GM10248 (cell line): ENCODE measurements at regions not wholly inside any gene's neighbourhood (a gene's known extent, or its start where the extent isn't known, plus 50 kb on each side); places are given as distances from the start of the nearest gene placed in this dataset.

Experiments used
- CTCF ChIA-PET: fragments of 300-600 bp; sonication (Branson Sonifier 250); formaldehyde crosslinking; extraction: SDS; loops from one replicate; lab custom pipeline; 2021; ENCODE audit warnings: antibody characterized with exemption; lab: Yijun Ruan, JAX
- POLR2A ChIA-PET: fragments of 350-650 bp; sonication (Branson Sonifier 250); formaldehyde crosslinking; extraction: SDS; loops from one replicate; lab custom pipeline; 2020; ENCODE audit warnings: antibody characterized with exemption; lab: Yijun Ruan, JAX
- DNase-seq: peaks from one replicate; pipeline ENCODE4 v3.0.0; 2012; ENCODE audit errors: extremely low spot score
- TF ChIP-seq, protein P1 (sequence below): IDR thresholded peaks from 2 replicates; pipeline ENCODE4 v1.5.1; 2012; ENCODE audit warnings: mild to moderate bottlenecking, low read depth; ENCODE audit errors: extremely low read depth, missing control alignments, control extremely low read depth

DNA sequence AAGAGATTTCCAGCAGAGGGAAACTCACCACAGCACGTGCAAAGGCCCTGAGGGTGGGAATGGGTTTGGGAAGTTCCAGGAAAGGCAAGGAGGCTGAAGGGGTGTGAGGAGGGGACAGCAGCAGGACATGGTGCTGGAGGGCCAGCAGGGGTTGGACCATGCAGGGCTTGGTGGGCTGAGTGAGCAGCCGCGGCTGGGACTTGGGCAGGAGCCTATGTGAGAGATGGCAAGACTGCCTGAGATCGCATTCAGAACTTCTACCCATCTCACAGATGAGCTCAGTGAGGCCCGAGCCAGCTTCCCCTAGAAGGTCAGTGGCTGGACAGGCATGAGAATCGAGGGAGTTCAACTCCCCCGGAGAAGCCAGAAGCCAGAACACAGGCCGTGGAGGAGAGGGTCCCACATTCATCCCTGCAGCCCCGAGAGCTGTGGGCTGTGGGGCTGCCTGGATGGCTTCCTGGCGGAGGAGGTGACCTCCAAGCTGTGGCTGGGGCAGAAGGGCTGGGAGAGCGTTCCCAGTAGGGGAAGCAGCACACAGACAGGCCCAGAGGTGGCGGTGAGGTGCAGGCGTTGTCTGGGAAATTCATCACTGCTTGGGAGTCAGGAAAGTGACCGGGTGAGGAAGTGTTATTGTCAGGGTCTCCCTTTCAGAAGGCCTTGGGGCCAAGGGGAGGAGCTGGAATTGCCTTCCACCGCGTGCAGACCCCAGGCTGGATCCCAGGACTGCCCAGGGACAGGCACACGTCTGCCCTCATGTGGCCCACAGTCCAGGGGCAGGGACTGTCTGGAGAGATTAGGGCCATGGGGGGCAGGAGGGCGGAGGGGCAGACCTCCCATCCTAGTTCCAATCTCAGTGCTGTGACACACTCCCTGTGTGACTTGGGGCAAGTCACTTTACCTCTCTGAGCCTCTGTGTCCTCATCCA, 103.8 kb downstream of the CEBPB start:
- CTCF ChIA-PET: interaction anchor here (1.4 to 2.6 kb wide), 2 partner anchors 9 to 14 kb away, joined by 3 to 7 read pairs; no protein-coding TSS in a partner anchor
- DNase-seq: no peak
- TF ChIP-seq, protein P1, sequence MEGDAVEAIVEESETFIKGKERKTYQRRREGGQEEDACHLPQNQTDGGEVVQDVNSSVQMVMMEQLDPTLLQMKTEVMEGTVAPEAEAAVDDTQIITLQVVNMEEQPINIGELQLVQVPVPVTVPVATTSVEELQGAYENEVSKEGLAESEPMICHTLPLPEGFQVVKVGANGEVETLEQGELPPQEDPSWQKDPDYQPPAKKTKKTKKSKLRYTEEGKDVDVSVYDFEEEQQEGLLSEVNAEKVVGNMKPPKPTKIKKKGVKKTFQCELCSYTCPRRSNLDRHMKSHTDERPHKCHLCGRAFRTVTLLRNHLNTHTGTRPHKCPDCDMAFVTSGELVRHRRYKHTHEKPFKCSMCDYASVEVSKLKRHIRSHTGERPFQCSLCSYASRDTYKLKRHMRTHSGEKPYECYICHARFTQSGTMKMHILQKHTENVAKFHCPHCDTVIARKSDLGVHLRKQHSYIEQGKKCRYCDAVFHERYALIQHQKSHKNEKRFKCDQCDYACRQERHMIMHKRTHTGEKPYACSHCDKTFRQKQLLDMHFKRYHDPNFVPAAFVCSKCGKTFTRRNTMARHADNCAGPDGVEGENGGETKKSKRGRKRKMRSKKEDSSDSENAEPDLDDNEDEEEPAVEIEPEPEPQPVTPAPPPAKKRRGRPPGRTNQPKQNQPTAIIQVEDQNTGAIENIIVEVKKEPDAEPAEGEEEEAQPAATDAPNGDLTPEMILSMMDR: no peak
- POLR2A ChIA-PET: no interaction called here

DNA sequence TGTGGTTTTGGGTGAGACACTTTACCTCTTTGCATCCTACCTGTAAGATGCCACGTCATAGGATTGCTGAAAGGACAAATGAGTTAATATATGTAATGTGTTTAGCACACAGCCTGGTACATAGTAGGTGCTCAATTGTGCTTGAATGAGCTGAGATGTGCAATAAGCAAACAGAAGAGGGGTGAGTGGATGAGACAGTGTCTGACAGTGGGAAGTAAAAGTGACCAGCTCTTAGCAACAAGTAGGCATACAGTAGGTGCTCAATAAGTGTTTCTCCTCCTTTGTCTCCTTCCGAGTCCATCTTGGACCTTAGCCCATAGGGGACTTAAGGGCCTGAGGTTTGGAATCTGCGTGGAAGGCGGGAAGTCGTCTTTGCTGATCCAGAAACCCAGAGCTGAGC, 104.7 kb downstream of the CEBPB start:
- CTCF ChIA-PET: interaction anchor here (1.4 to 2.6 kb wide), 3 partner anchors 10 to 15 kb away, joined by 3 to 7 read pairs (median 3); no protein-coding TSS in a partner anchor
- DNase-seq: no peak
- POLR2A ChIA-PET: no interaction called here
- TF ChIP-seq, protein P1: no peak

DNA sequence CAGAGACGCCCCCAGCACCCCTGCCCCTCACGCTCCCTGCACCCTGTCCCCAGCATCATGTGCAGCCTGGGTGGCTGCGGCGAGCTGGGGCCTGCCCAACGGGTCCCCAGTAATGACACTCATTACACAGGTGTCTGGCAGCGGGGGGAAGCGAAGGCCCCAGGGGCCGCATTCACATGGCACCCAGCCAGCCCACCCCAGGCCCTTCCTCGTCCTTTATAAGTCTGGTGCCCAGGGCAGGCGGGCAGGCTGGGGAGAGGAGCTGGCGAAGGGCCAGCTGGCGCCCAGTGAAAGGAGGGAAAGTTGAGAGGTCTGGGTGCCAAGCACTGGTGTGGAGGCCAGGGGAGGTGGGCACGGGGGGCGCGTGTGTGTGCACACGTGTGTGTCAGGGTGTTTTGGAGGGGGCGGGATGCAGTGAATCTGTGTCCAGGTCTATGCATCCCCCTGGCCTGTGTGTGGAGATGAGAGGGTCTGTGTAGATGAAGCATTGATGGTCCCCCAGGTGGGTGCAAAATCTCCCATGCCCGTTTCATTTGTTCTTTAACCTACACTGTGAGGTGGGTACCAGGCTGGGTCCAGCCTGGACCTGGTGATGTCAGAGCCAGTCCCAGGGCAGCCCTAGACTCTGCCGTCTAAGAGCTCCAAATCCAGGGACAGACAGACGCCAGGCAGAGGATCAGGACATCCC, 105.3 kb downstream of the CEBPB start:
- TF ChIP-seq, protein P1: no peak
- DNase-seq: no peak
- ChIA-PET CTCF (interaction anchor here (1.4 to 2.6 kb wide), 3 partner anchors 9 to 16 kb away, joined by 3 to 7 read pairs (median 3); no protein-coding TSS in a partner anchor), POLR2A (no interaction called here)

DNA sequence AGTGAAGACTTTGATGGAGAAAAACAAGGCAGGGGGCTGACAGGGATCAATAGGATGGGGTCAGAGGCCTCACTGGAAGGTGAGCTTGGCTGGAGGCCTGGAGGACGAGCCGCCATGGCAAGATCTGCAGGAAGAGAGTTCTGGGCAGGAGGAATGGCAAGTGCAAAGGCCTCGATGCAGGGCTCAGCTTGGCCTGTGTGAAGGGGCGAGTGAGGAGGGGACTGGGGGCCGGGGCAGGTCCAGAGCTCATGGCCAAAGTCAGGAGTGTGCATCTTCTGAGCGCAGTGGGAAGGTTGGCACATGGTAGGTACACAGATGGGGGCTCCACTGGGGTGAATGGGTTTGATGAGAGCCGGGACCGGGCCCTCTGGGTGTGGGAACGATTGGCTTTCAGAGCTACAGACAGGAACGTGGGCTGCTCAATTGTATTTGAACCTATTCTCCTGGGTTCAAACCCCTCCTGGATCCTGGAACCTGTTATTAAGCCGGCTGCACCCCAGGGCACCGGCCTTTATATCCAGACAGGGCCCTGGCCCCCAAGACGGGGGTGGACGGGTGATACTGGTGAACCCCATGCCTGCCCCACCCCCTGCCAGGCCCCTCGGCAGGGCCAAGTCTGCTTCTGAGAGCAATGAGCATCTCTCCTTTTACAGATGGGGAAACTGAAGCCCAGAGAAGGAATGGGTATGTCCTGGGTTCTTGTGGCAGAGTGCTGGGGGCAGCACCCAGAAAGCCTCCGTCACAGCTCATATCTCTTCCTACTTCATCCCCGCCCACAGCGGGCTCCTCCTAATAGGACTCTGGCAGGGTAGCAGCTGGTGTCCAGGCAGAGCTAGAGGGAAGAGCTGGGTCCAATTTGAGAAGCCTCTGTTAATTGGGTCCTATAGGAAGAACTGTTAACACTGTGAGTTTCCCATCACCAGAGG, 106.1 kb downstream of the CEBPB start:
- CTCF ChIA-PET: interaction anchor here (1.0 to 2.6 kb wide), 3 partner anchors 8 to 15 kb away, joined by 3 to 7 read pairs (median 3); no protein-coding TSS in a partner anchor
- no peak for DNase-seq
- TF ChIP-seq, protein P1: no peak
- POLR2A ChIA-PET: no interaction called here

DNA sequence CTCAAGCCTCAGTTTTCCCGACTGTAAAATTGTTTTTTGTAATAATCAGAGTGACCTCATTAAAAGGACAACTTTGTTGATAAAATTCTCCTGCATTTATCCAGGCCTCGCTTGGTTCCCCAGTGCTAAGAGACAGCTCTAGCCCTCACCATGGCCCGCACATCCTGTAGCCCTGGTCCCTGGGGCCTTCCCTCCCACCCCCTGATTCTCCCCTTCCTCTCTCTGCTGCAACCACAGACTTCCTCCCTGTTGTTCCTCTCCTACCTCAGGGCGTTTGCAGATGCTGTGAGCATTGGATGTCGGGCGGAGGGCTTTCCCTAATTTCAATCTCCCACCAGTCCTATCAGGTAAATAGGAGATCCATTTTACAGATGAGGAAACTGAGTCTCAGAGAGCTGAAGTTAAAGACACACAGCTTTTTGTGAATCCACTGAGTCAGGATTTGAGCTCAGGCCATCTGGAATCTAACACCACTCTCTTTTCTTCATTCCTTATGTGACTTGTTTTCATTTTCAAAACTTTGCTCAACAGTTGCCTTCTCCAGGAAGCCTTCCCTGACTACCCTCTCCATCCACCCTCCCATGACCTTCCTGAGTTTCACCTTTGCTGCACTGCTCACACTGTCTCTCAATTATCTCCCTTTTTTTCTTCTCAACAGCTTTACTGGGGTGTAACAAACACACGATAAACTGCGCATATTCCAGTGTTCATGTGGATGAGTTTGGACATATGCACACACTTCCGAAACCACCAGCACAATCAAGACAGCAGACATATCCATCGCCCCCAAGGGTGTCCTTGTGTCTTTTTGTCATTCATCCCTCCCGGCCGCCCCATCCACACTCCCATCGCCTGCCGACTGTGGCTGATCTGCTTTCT, 107.1 kb downstream of the CEBPB start:
- TF ChIP-seq, protein P1: no peak
- POLR2A ChIA-PET: no interaction called here
- DNase-seq: no peak

More for the DNA sequence above, 107.1 kb downstream of the CEBPB start:
- CTCF ChIA-PET: interaction anchor here (1.0 kb wide), 1 partner anchor 16 kb away, joined by 3 read pairs; no protein-coding TSS in a partner anchor
